SK-N-SH treated with all-trans-retinoic acid at 6 μM for 48 hours (cell line): ENCODE measurements at regions not wholly inside any gene's neighbourhood (a gene's known extent, or its start where the extent isn't known, plus 50 kb on each side); places are given as distances from the start of the nearest gene placed in this dataset.
"Not testable (repeated sequence)": the region's sequence is repeated elsewhere in the genome, so short reads cannot be mapped to it uniquely, and the experiment has no call there.

Experiments used
- ARNTL ChIP-seq: fragments of 450-650 bp; formaldehyde crosslinking; IDR thresholded peaks from 2 replicates; pipeline ENCODE4 v1.5.0; 2020; ENCODE audit warnings: low read depth, mild to moderate bottlenecking, moderate library complexity, borderline replicate concordance
- BACH2 ChIP-seq: fragments of 250-450 bp; sonication (Bioruptor Pico); IDR thresholded peaks from 2 replicates; pipeline ENCODE4 v1.9.0; 2021; ENCODE audit warnings: mild to moderate bottlenecking, borderline replicate concordance
- CREB5 ChIP-seq: fragments of 250-450 bp; sonication (Bioruptor Pico); IDR thresholded peaks from 2 replicates; pipeline ENCODE4 v1.5.1; 2020; ENCODE audit warnings: low read depth, mild to moderate bottlenecking, moderate library complexity
- ESRRG ChIP-seq: fragments of 250-450 bp; sonication (Bioruptor Pico); IDR thresholded peaks from 2 replicates; pipeline ENCODE4 v1.6.1; 2021; ENCODE audit warnings: mild to moderate bottlenecking
- PATZ1 ChIP-seq: fragments of 250-450 bp; sonication (Bioruptor Pico); IDR thresholded peaks from 2 replicates; pipeline ENCODE4 v1.8.0; 2020; ENCODE audit warnings: mild to moderate bottlenecking, moderate library complexity, borderline replicate concordance
- RARB ChIP-seq: fragments of 250-450 bp; sonication (Bioruptor Pico); IDR thresholded peaks from 2 replicates; pipeline ENCODE4 v1.8.0; 2021; ENCODE audit warnings: mild to moderate bottlenecking, moderate library complexity
- SNAI2 ChIP-seq: fragments of 250-450 bp; sonication (Bioruptor Pico); IDR thresholded peaks from 2 replicates; pipeline ENCODE4 v1.5.0; 2020; ENCODE audit warnings: mild to moderate bottlenecking, moderate library complexity
- TCF4 ChIP-seq: fragments of 250-450 bp; sonication (Bioruptor Pico); IDR thresholded peaks from 2 replicates; pipeline ENCODE4 v1.8.0; 2021; ENCODE audit warnings: mild to moderate bottlenecking, moderate library complexity, borderline replicate concordance
- TOX ChIP-seq: fragments of 250-450 bp; sonication (Bioruptor Pico); IDR thresholded peaks from 2 replicates; pipeline ENCODE4 v1.8.0; 2021; ENCODE audit warnings: mild to moderate bottlenecking, moderate library complexity, borderline replicate concordance
- TSHZ2 ChIP-seq: fragments of 250-450 bp; sonication (Bioruptor Pico); IDR thresholded peaks from 2 replicates; pipeline ENCODE4 v1.5.0; 2020; ENCODE audit warnings: mild to moderate bottlenecking, moderate library complexity
- ZFP3 ChIP-seq: fragments of 250-450 bp; sonication (Bioruptor Pico); IDR thresholded peaks from 2 replicates; pipeline ENCODE4 v1.5.0; 2020; ENCODE audit warnings: mild to moderate bottlenecking, moderate library complexity
- ZFP30 ChIP-seq: fragments of 450-650 bp; formaldehyde crosslinking; IDR thresholded peaks from 2 replicates; pipeline ENCODE4 v1.5.0; 2022; ENCODE audit warnings: mild to moderate bottlenecking, moderate library complexity
- ZNF565 ChIP-seq: fragments of 450-650 bp; formaldehyde crosslinking; conservative IDR thresholded peaks from 2 replicates; pipeline ENCODE4 v1.5.0; 2020; ENCODE audit warnings: low read depth, mild to moderate bottlenecking, moderate library complexity

GRCh38 chr16:16448423-16448822, 69.5 kb downstream of the NPIPA7 start:
- not testable (repeated sequence) for TF ChIP-seq CREB5 (CRISPR knock-in tag); ESRRG (CRISPR knock-in tag); SNAI2 (CRISPR knock-in tag); PATZ1 (CRISPR knock-in tag); TOX (CRISPR knock-in tag); ARNTL (CRISPR knock-in tag); ZNF565 (CRISPR knock-in tag); RARB; ZFP3 (CRISPR knock-in tag); ZFP30; BACH2 (CRISPR knock-in tag); TCF4 (CRISPR knock-in tag); TSHZ2 (CRISPR knock-in tag)
